ENCODE measurements at regions not wholly inside any gene's neighbourhood (a gene's known extent, or its start where the extent isn't known, plus 50 kb on each side); places are given as distances from the start of the nearest gene placed in this dataset.
A peak's percentile ranks its signal among the peaks of the same experiment; 100 is the strongest.

DNA sequence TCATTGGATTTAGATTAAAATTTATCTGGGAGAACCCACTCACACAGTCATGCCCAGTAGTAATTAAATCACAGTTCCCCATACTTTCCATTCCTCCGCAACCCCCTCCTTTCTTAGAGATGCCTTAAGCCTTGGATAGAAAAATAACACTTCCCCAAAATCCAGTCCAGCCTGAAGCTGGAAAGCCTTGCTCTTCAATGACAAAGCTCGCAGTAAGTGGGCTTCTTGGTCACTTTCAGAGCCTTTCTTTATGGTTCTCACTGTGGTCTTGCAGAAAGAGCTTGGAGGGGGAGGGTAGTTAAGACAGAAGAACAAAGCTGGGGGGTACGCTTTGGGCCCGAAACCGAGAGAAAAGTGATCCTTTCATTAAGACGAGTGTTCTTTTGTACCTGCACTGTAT lies 802.1 kb upstream of the POU3F3 start:
- TF ChIP-seq JUNB (IDR thresholded peaks at IDR 0.05; ENCODE audit: unreplicated experiment) (no peak), ZNF331 (CRISPR knock-in tag; IDR thresholded peaks at IDR 0.05; ENCODE audit: low read depth) (no peak), POLR2AphosphoS5 (IDR thresholded peaks at IDR 0.05; ENCODE audit: low read depth) (no peak), CREB1 (CRISPR knock-in tag; IDR thresholded peaks at IDR 0.05; ENCODE audit: low read depth) (no peak), NANOG (IDR thresholded peaks at IDR 0.05; ENCODE audit: borderline replicate concordance) (no peak), STAT1 (IDR thresholded peaks at IDR 0.05; ENCODE audit: unreplicated experiment) (no peak), EZH2 (IDR thresholded peaks at IDR 0.05; ENCODE audit: low read depth, unreplicated experiment) (no peak), EZH2phosphoT487 (IDR thresholded peaks at IDR 0.05; ENCODE audit: unreplicated experiment) (no peak), ZNF114 (CRISPR knock-in tag; IDR thresholded peaks at IDR 0.05) (no peak)
- TF ChIP-seq, protein P1, sequence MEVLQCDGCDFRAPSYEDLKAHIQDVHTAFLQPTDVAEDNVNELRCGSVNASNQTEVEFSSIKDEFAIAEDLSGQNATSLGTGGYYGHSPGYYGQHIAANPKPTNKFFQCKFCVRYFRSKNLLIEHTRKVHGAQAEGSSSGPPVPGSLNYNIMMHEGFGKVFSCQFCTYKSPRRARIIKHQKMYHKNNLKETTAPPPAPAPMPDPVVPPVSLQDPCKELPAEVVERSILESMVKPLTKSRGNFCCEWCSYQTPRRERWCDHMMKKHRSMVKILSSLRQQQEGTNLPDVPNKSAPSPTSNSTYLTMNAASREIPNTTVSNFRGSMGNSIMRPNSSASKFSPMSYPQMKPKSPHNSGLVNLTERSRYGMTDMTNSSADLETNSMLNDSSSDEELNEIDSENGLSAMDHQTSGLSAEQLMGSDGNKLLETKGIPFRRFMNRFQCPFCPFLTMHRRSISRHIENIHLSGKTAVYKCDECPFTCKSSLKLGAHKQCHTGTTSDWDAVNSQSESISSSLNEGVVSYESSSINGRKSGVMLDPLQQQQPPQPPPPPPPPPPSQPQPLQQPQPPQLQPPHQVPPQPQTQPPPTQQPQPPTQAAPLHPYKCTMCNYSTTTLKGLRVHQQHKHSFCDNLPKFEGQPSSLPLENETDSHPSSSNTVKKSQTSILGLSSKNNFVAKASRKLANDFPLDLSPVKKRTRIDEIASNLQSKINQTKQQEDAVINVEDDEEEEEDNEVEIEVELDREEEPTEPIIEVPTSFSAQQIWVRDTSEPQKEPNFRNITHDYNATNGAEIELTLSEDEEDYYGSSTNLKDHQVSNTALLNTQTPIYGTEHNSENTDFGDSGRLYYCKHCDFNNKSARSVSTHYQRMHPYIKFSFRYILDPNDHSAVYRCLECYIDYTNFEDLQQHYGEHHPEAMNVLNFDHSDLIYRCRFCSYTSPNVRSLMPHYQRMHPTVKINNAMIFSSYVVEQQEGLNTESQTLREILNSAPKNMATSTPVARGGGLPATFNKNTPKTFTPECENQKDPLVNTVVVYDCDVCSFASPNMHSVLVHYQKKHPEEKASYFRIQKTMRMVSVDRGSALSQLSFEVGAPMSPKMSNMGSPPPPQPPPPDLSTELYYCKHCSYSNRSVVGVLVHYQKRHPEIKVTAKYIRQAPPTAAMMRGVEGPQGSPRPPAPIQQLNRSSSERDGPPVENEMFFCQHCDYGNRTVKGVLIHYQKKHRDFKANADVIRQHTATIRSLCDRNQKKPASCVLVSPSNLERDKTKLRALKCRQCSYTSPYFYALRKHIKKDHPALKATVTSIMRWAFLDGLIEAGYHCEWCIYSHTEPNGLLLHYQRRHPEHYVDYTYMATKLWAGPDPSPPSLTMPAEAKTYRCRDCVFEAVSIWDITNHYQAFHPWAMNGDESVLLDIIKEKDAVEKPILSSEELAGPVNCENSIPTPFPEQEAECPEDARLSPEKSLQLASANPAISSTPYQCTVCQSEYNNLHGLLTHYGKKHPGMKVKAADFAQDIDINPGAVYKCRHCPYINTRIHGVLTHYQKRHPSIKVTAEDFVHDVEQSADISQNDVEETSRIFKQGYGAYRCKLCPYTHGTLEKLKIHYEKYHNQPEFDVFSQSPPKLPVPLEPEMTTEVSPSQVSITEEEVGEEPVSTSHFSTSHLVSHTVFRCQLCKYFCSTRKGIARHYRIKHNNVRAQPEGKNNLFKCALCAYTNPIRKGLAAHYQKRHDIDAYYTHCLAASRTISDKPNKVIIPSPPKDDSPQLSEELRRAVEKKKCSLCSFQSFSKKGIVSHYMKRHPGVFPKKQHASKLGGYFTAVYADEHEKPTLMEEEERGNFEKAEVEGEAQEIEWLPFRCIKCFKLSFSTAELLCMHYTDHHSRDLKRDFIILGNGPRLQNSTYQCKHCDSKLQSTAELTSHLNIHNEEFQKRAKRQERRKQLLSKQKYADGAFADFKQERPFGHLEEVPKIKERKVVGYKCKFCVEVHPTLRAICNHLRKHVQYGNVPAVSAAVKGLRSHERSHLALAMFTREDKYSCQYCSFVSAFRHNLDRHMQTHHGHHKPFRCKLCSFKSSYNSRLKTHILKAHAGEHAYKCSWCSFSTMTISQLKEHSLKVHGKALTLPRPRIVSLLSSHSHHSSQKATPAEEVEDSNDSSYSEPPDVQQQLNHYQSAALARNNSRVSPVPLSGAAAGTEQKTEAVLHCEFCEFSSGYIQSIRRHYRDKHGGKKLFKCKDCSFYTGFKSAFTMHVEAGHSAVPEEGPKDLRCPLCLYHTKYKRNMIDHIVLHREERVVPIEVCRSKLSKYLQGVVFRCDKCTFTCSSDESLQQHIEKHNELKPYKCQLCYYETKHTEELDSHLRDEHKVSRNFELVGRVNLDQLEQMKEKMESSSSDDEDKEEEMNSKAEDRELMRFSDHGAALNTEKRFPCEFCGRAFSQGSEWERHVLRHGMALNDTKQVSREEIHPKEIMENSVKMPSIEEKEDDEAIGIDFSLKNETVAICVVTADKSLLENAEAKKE (CRISPR knock-in tag; IDR thresholded peaks at IDR 0.05): no peak
- TF ChIP-seq, protein P2, sequence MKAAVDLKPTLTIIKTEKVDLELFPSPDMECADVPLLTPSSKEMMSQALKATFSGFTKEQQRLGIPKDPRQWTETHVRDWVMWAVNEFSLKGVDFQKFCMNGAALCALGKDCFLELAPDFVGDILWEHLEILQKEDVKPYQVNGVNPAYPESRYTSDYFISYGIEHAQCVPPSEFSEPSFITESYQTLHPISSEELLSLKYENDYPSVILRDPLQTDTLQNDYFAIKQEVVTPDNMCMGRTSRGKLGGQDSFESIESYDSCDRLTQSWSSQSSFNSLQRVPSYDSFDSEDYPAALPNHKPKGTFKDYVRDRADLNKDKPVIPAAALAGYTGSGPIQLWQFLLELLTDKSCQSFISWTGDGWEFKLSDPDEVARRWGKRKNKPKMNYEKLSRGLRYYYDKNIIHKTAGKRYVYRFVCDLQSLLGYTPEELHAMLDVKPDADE (IDR thresholded peaks at IDR 0.05): no peak
- TF ChIP-seq, protein P3, sequence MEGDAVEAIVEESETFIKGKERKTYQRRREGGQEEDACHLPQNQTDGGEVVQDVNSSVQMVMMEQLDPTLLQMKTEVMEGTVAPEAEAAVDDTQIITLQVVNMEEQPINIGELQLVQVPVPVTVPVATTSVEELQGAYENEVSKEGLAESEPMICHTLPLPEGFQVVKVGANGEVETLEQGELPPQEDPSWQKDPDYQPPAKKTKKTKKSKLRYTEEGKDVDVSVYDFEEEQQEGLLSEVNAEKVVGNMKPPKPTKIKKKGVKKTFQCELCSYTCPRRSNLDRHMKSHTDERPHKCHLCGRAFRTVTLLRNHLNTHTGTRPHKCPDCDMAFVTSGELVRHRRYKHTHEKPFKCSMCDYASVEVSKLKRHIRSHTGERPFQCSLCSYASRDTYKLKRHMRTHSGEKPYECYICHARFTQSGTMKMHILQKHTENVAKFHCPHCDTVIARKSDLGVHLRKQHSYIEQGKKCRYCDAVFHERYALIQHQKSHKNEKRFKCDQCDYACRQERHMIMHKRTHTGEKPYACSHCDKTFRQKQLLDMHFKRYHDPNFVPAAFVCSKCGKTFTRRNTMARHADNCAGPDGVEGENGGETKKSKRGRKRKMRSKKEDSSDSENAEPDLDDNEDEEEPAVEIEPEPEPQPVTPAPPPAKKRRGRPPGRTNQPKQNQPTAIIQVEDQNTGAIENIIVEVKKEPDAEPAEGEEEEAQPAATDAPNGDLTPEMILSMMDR (conservative IDR thresholded peaks at IDR 0.05; ENCODE audit: low read depth in 2 of 2): no peak
- TF ChIP-seq, protein P4, sequence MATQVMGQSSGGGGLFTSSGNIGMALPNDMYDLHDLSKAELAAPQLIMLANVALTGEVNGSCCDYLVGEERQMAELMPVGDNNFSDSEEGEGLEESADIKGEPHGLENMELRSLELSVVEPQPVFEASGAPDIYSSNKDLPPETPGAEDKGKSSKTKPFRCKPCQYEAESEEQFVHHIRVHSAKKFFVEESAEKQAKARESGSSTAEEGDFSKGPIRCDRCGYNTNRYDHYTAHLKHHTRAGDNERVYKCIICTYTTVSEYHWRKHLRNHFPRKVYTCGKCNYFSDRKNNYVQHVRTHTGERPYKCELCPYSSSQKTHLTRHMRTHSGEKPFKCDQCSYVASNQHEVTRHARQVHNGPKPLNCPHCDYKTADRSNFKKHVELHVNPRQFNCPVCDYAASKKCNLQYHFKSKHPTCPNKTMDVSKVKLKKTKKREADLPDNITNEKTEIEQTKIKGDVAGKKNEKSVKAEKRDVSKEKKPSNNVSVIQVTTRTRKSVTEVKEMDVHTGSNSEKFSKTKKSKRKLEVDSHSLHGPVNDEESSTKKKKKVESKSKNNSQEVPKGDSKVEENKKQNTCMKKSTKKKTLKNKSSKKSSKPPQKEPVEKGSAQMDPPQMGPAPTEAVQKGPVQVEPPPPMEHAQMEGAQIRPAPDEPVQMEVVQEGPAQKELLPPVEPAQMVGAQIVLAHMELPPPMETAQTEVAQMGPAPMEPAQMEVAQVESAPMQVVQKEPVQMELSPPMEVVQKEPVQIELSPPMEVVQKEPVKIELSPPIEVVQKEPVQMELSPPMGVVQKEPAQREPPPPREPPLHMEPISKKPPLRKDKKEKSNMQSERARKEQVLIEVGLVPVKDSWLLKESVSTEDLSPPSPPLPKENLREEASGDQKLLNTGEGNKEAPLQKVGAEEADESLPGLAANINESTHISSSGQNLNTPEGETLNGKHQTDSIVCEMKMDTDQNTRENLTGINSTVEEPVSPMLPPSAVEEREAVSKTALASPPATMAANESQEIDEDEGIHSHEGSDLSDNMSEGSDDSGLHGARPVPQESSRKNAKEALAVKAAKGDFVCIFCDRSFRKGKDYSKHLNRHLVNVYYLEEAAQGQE (IDR thresholded peaks at IDR 0.05; ENCODE audit: unreplicated experiment): no peak
- Histone ChIP-seq H3K36me3 (ENCODE audit: insufficient read depth) (no peaks in the 10 kb centered on the region), H4K20me1 (replicated peaks; ENCODE audit: insufficient read depth) (no peaks in the 10 kb centered on the region), H3K27me3 (ENCODE audit: insufficient read depth) (no peaks in the 10 kb centered on the region), H3K79me2 (replicated peaks; ENCODE audit: insufficient read depth) (no peaks in the 10 kb centered on the region), H3K9me2 (ENCODE audit: insufficient read depth) (no peaks in the 10 kb centered on the region), H2AFZ (peak overlapping the region; percentile 88; the same call in 1 of the 2 replicates), H3K4me2 (peak overlapping the region; percentile 27; the same call in 1 of the 2 replicates), H3K4me1 (ENCODE audit: insufficient read depth) (peaks cover 7% of the 10 kb centered on the region), H3K4me3 (no peak overlapping the region), H3K27ac (ENCODE audit: low read depth) (no peak overlapping the region), H3F3A (replicated peaks; ENCODE audit: low read depth) (no peaks in the 10 kb centered on the region)
- H3K27me3 Mint-ChIP-seq (ENCODE audit: insufficient read depth, low read depth, poor library complexity): no peaks in the 10 kb centered on the region
- no peak for ATAC-seq
- no peaks in the 10 kb centered on the region for H3K9me3 Mint-ChIP-seq
- no peak for DNase-seq (ENCODE audit: low spot score)
- no peak overlapping the region; the same call in 1 of the 2 replicates for H3K27ac Mint-ChIP-seq
- H3K36me3 Mint-ChIP-seq (ENCODE audit: low read depth): no peaks in the 10 kb centered on the region
- no peak overlapping the region for H3K4me3 Mint-ChIP-seq
- peaks cover 20% of the 10 kb centered on the region; the same call in 2 of the 3 replicates for H3K4me1 Mint-ChIP-seq
